Left renal pelvis (tissue), 4 donors: ENCODE measurements at regions not wholly inside any gene's neighbourhood (a gene's known extent, or its start where the extent isn't known, plus 50 kb on each side); places are given as distances from the start of the nearest gene placed in this dataset.

Experiments used
- DNase-seq, 4 donors: peaks; one replicate each; pipeline ENCODE4 v3.0.0-alpha.2; 2013; ENCODE audit warnings: low read depth in 4 of 4, low spot score in 3 of 4

DNA sequence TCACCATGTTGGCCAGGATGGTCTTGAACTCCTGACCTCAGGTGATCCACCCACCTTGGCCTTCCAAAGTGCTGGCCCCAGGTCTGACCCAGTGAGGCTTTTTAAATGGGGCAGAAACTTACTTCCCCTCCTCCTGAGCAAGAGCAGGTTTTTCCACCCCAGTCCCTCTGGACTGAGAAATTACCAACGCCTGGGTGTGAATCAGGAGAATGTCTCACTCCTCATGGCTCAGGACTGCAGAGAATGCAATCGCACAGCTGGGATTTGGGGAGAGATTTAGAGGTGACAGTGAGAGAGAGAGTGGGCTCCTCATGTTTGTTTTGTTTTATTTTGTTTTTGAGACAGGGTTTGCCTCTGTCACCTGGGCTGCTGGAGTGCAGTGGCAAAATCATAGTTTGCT lies 203.6 kb downstream of the RAB11FIP4 start:
- DNase-seq, result no peak

DNA sequence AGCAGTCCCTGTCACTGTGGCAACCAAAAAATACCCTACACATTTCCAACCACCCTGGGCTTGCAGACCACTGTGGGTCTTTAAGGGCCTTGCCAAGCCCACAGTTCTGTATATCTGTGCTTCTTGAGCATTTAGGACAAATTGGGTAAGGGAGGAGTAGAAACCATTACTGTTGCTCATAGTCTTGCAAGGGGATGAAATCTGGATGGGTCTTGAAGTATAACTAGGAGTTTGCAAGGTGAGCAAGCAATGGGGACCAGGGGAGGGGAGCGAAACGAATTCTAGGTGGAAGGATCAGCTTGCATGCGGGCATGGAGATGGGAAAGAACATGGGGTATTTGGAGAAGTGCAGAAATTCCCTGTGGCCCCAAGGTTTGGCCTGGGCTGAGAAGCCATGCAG lies 202.9 kb downstream of the RAB11FIP4 start:
- no peak for DNase-seq

DNA sequence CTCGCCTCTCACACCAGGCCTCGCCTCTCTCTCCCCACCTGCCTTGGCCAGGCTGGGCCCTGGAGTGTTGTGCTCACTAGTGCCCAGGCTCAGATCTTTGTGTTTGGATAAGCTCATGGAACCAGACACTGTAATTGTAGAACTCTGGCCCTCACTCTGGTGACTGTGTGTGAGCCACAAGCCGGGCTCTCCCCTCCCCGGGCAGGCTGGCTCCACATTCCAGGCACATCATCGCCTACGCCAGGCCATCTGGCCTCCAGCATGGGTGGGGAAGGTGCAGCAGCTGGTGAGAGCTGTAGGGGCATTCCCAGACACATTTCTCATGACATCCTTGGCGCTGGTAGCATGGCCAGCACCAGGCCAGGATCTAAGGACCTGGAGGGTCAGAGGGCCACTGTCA lies 202.3 kb downstream of the RAB11FIP4 start:
- DNase-seq, result no peak

DNA sequence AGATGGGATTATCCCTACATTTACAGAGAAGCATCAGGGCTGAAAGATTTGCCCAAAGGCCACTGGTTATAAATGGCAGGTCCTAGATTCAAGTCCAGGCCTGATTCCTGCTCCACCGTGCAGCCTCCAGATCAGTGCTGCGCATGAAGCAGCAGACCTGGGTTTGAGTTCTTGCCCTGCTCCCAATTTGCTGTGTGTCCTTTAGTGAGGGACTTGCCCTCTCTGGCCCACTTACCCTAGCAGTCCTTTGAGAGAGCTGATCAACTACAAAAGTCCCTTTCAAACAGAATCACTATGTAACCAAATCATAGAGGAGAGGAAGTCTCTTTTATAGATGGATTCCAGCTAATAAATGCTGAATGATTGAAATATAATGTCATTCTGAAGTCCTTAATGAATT lies 200.4 kb downstream of the RAB11FIP4 start:
- no peak for DNase-seq

DNA sequence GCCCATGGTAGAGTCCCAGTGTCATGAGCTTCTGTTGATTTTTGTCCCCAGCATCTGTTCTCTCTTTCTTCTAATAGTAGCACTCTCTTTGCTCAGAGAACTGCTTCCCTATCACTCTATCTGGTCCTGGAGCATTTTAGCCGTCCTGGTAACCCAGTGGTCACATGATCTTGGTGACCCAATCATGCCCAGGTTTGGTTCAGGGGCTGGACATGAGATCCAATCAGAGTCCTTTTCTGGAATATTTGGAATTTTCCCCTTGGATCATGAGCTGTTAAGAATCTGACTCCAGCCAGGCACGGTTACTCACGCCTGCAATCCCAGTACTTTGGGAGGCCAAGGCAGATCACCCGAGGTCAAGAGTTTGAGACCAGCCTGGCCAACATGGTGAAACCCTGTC lies 197.0 kb downstream of the RAB11FIP4 start:
- DNase-seq, result no peak

DNA sequence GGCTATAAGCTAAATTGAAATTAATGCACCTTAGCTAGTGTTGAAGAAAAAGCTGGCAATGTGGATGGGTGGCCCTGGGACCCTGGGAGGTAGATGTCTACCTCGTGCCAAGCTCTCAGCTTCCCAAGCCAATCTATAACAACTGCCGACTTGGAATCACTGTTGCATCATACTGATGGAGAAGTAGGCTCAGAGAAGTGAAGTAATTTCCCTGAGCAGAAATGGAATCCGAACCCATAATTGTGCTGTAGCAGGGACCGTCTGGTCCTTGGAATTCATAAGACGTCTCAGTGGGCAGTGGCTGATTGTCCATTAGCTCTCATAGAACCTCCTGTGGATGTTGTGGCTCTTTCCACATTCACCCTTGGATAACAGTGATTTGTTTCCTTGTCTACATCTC lies 196.6 kb downstream of the RAB11FIP4 start:
- DNase-seq, result no peak
